Fibroblast of villous mesenchyme (primary cell): ENCODE measurements at regions not wholly inside any gene's neighbourhood (a gene's known extent, or its start where the extent isn't known, plus 50 kb on each side); places are given as distances from the start of the nearest gene placed in this dataset.

Experiments
- DNase-seq: peaks from one replicate; pipeline ENCODE4 v3.0.0-alpha.2; 2010; ENCODE audit warnings: low read depth
- H3K4me3 ChIP-seq: 2 replicates; pipeline ENCODE4 v1.5.1; 2011; ENCODE audit warnings: low read depth, mild to moderate bottlenecking, low read length
- TF ChIP-seq, protein P1 (sequence below): IDR thresholded peaks from 2 replicates; pipeline ENCODE4 v1.5.1; 2012; ENCODE audit warnings: low read depth, mild to moderate bottlenecking, low read length; ENCODE audit not compliant: insufficient read depth

DNA sequence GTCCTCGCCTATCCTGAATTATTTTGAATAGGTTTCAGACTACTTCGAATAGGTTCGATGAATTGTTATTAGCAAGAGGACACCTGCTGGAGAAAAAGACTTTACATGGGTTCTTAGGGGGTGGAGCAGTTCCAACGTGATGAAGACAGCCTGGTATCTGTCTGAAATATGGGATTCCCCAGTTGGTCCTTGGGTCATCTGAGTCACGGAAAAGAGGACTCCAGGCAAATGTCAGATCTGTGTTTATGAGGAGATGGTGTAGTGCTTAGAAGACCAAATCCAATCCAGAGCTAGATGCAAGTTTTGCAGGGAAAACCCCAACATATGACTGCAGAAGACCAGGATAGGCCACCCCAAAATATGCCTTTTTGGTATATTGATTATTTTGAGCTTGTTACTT is 98.9 kb upstream of the IGSF10 start:
- TF ChIP-seq, protein P1, sequence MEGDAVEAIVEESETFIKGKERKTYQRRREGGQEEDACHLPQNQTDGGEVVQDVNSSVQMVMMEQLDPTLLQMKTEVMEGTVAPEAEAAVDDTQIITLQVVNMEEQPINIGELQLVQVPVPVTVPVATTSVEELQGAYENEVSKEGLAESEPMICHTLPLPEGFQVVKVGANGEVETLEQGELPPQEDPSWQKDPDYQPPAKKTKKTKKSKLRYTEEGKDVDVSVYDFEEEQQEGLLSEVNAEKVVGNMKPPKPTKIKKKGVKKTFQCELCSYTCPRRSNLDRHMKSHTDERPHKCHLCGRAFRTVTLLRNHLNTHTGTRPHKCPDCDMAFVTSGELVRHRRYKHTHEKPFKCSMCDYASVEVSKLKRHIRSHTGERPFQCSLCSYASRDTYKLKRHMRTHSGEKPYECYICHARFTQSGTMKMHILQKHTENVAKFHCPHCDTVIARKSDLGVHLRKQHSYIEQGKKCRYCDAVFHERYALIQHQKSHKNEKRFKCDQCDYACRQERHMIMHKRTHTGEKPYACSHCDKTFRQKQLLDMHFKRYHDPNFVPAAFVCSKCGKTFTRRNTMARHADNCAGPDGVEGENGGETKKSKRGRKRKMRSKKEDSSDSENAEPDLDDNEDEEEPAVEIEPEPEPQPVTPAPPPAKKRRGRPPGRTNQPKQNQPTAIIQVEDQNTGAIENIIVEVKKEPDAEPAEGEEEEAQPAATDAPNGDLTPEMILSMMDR = no peak
- no peak overlapping the region for H3K4me3 ChIP-seq
- no peak for DNase-seq

DNA sequence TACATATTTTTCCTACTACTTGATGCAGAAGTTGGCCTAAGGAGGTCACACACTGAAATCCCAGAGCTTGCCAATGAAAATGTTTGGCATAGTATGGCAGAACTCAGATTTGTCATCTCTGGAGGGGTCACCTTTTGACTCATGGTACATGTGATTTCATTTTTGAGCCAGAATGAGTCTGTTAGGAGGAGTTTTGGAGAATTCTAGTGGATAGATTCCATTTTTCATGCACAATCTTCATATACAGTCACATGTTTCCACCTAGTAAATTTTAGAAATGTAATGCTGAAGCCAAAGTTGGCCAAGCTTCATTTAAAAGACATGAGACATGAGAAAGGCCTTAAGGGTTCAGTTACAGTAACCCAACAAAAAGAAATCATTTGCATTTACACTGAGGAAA is 97.8 kb upstream of the IGSF10 start:
- TF ChIP-seq, protein P1 = no peak
- no peak overlapping the region for H3K4me3 ChIP-seq
- DNase-seq = no peak

DNA sequence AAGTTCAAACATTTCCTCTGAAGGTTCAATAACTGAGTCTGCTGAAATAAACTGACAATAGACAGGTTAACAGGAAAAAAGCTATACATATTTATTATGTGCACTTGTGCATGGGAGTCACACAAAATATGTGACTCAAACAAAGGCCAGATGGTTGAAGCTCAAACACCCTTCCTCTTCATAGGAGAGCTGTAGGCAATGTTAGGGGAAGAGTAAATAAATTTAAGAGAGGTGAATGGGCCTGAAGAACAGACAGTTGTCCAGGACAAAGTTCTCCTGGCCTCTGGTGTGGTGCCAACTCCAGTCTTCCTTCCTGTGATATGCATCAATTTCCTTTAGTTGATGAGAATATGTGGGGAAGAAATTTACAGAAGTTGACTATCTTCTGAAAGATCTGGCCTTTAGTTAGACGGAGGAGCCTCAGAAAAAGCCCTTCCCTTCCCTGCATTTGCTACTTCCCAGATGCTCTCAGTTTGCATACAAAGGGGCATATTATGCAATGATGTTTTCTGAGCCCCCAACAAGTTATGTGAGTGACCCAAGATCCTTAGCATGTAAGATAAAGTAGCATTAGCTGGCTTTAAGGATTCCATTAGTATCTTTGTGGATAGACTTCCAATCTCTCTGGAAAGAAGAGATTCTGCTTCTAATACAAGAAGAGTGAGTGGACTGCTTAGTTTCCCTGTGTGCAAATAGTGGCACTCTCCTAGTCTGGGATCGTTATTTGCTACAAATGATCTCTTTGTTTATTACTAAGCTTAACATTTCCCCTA is 96.4 kb upstream of the IGSF10 start:
- DNase-seq = no peak
- no peak overlapping the region for H3K4me3 ChIP-seq
- TF ChIP-seq, protein P1 = no peak

DNA sequence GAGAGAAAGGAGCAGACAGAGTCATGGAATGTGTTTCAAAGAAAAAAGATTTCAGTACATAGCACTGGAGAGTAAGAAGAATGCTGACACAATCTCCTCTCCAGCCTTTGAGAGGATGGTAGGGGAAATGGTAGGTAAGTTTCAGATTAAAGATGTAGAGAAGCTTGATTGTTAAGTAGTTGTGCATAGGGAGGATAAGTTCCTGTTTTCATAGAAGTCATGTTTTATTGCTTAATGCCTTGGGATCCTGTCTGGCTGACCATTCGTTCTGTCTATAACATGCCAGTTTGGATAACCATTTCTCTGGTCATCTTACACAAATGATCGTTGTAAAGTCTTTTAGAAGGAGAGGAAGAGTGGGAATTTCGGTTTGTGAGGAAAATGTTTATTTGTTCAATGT is 95.7 kb upstream of the IGSF10 start:
- no peak overlapping the region for H3K4me3 ChIP-seq
- TF ChIP-seq, protein P1 = no peak
- no peak for DNase-seq

DNA sequence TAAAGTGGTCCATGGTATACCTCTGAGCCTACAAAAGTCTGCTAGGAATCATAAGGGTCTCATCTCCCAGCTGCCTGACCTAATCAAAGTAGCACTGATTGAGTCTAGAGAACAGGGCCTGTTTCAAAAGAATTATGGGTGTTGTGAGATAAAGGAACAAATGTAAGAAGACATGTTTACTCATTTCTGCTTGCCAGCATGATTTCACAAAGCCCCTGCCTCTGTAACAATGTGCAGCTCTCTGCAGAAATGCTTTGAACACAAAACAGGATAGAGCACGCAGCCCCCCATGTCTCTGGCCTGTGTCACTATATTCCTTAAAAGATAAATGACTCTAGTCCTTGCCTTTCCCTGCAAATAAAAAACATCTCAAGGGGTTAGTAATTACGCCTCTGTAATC is 94.7 kb upstream of the IGSF10 start:
- no peak for DNase-seq
- TF ChIP-seq, protein P1 = no peak

DNA sequence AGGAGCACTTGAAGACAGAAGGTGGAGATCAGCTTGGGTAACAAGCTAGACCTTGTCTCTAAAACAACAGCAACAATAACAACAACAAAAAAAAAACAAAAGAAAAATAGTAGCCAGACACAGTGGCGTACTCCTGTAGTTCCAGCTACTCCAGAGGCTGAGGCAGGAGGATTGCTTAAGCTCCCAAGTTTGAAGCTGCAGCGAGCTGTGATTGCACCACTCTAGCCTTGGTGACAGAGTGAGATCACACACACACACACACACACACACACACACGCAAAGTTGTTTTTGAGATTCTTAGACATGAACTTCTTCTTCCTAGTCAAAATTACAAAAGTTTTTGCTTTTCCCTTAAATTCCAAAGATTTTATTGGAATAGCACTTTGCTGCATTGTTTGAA is 93.0 kb upstream of the IGSF10 start:
- peak; percentile 70 for DNase-seq
- TF ChIP-seq, protein P1 = no peak
- H3K4me3 ChIP-seq = no peak overlapping the region

More for the DNA sequence above, 94.7 kb upstream of the IGSF10 start:
- no peak overlapping the region for H3K4me3 ChIP-seq

DNA sequence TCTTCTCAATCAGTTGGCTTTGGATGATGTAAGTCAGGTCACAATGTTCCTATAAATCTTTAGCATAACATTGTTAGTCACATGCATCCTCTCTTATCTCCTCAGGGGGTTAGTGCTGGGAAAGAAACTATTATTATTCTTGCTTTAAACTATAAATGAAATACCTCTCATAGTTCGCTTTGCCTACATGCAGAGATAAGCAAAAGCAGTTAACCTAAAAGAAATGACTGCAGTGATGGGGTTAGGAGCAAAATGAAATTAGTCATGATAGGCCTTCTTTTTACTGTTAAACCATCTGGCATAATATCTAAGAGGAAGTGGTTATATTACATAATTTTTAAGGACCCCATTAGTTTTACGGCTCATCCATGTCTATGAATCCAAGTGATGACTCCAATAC is 91.7 kb upstream of the IGSF10 start:
- peak; percentile 78 for DNase-seq
- no peak overlapping the region for H3K4me3 ChIP-seq
- TF ChIP-seq, protein P1 = no peak
